Left lung (tissue), 4 donors: ENCODE measurements at regions not wholly inside any gene's neighbourhood (a gene's known extent, or its start where the extent isn't known, plus 50 kb on each side); places are given as distances from the start of the nearest gene placed in this dataset.

ENCODE experiments used
- ATAC-seq: fragments of 200-7000 bp; cut with Tn5 transposase; one replicate; pipeline ENCODE4 v1.9.1; 2020; ENCODE audit warnings: moderate library complexity
- DNase-seq, 4 donors: peaks; one replicate each; pipeline ENCODE4 v3.0.0-alpha.2; 2013 to 2020
- H3K27ac ChIP-seq, 2 donors: fragments of 200-600 bp; sonication (generic) in 1 of 2; one replicate each; pipeline versions ENCODE4 v1.5.0 to v1.8.0; 2020 to 2021
- H3K27me3 ChIP-seq, 2 donors: fragments of 200-600 bp; sonication (generic) in 1 of 2; one replicate each; pipeline versions ENCODE4 v1.5.0 to v1.8.0; 2020 to 2021
- H3K36me3 ChIP-seq, 2 donors: fragments of 200-600 bp; sonication (generic) in 1 of 2; one replicate each; pipeline versions ENCODE4 v1.5.0 to v1.8.0; 2020 to 2021
- H3K4me1 ChIP-seq, 2 donors: fragments of 200-600 bp; one replicate each; pipeline ENCODE4 v1.8.0; 2021
- H3K4me3 ChIP-seq, 2 donors: fragments of 200-600 bp; sonication (generic) in 1 of 2; one replicate each; pipeline versions ENCODE4 v1.5.0 to v1.8.0; 2020 to 2021; ENCODE audit warnings: mild to moderate bottlenecking in 1 of 2
- H3K9me3 ChIP-seq, 2 donors: fragments of 200-600 bp; sonication (generic) in 1 of 2; one replicate each; pipeline versions ENCODE4 v1.5.0 to v1.8.0; 2020 to 2021
- intact Hi-C, 2 donors: fragments of 100-400 bp; cut with DNase I; formaldehyde crosslinking; loops; one replicate each; pipeline versions ENCODE4 v1.11.2 to v1.14.2; 2022
- TF ChIP-seq, protein P1 (sequence below), 2 donors: fragments of 200-600 bp; sonication (generic) in 1 of 2; IDR thresholded peaks; one replicate each; pipeline versions ENCODE4 v1.5.0 to v1.8.0; 2021; ENCODE audit warnings: antibody characterized with exemption in 2 of 2
- donor health status: DM: no; HTN: yes; CAD: no.
- donor health status: DM: no; HTN: no; CAD: no.

DNA sequence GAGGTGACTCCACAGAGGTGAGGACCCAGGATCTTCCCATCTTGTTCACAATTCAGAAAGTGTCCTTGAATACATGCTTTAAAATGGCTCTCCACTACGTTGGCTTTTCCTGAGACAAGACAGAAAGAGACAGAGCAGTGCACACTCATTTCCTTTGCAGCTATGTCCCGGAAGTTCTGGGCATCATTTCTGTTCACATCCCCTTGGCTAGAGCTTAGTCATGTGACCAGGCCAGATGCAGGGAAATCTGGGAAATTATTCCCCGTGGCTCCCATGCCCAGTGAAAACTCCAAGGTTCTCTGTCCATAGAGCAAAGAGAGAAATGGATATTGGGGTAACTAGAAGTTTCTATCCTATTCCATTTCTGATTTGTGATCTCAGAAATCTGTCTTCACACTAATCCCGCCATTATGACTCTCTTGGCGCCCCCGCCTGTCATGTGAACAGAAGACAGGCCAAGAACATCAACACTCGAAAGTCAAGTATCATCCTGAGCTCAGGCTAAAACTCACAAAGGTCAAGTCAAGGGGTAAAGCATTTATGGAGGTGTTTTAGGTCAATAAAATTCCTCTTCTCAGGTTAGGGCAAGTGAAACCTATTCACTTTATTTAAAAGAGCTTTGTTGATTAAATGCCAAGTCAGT lies 251.4 kb upstream of the HABP2 start:
- H3K36me3 ChIP-seq: no peaks in the 10 kb centered on the region
- no peaks in the 10 kb centered on the region for H3K4me1 ChIP-seq
- no peaks in the 10 kb centered on the region for H3K27me3 ChIP-seq
- no peak overlapping the region for H3K27ac ChIP-seq
- DNase-seq: no peak
- peak; percentile 68 for ATAC-seq
- TF ChIP-seq, protein P1, sequence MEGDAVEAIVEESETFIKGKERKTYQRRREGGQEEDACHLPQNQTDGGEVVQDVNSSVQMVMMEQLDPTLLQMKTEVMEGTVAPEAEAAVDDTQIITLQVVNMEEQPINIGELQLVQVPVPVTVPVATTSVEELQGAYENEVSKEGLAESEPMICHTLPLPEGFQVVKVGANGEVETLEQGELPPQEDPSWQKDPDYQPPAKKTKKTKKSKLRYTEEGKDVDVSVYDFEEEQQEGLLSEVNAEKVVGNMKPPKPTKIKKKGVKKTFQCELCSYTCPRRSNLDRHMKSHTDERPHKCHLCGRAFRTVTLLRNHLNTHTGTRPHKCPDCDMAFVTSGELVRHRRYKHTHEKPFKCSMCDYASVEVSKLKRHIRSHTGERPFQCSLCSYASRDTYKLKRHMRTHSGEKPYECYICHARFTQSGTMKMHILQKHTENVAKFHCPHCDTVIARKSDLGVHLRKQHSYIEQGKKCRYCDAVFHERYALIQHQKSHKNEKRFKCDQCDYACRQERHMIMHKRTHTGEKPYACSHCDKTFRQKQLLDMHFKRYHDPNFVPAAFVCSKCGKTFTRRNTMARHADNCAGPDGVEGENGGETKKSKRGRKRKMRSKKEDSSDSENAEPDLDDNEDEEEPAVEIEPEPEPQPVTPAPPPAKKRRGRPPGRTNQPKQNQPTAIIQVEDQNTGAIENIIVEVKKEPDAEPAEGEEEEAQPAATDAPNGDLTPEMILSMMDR (IDR thresholded peaks at IDR 0.05): no peak
- intact Hi-C loops: no loop called here
- H3K4me3 ChIP-seq: no peak overlapping the region
- no peaks in the 10 kb centered on the region for H3K9me3 ChIP-seq

DNA sequence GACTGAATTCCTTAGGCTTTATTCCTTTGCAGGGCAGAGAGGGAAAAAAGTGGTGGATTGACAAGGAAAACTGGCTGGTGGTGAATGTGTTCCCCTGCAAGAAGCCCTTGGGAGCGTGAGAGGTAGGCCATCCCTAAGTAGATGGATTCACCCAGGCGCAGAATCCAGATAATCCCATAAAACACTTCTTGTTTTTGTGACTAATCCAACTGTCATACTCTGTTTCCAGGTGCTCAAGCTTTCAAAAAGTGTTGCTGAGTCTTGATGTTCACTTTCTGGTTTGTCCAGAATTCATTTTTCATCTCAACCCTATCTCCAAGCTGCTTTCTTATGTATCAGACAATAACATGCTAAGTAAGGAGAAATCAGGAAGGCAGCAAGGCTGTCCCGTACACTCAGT lies 250.8 kb upstream of the HABP2 start:
- intact Hi-C loops: no loop called here
- Histone ChIP-seq H3K36me3 (no peaks in the 10 kb centered on the region), H3K27ac (no peak overlapping the region), H3K4me1 (no peaks in the 10 kb centered on the region), H3K27me3 (no peaks in the 10 kb centered on the region), H3K9me3 (no peaks in the 10 kb centered on the region), H3K4me3 (no peak overlapping the region)
- ATAC-seq (no peak), DNase-seq (no peak)
- TF ChIP-seq, protein P1 (IDR thresholded peaks at IDR 0.05): no peak

GRCh38 chr10:113303544-113304146 lies 249.2 kb upstream of the HABP2 start:
- intact Hi-C loops: no loop called here
- Histone ChIP-seq H3K4me3 (no peak overlapping the region), H3K36me3 (no peaks in the 10 kb centered on the region), H3K27ac (no peak overlapping the region), H3K9me3 (no peaks in the 10 kb centered on the region), H3K27me3 (no peaks in the 10 kb centered on the region), H3K4me1 (no peaks in the 10 kb centered on the region)
- peak in 1 of 4 donors; percentile 24 for DNase-seq
- no peak for ATAC-seq
- TF ChIP-seq, protein P1 (IDR thresholded peaks at IDR 0.05): no peak

- H3K9me3 ChIP-seq: no peaks in the 10 kb centered on the region
- TF ChIP-seq, protein P1 (IDR thresholded peaks at IDR 0.05): no peak
- no peaks in the 10 kb centered on the region for H3K4me1 ChIP-seq
- intact Hi-C loops: no loop called here
- H3K27me3 ChIP-seq: no peaks in the 10 kb centered on the region
- H3K4me3 ChIP-seq: no peak overlapping the region
- no peak for DNase-seq
- H3K27ac ChIP-seq: no peak overlapping the region
- ATAC-seq: no peak
- H3K36me3 ChIP-seq: no peaks in the 10 kb centered on the region
Measured at GRCh38 chr10:113304726-113305125, 248.1 kb upstream of the HABP2 start.

GRCh38 chr10:113305871-113306270 lies 247.0 kb upstream of the HABP2 start:
- Histone ChIP-seq H3K4me1 (no peaks in the 10 kb centered on the region), H3K36me3 (no peaks in the 10 kb centered on the region), H3K27me3 (no peaks in the 10 kb centered on the region), H3K27ac (no peak overlapping the region), H3K9me3 (no peaks in the 10 kb centered on the region), H3K4me3 (no peak overlapping the region)
- TF ChIP-seq, protein P1 (IDR thresholded peaks at IDR 0.05): no peak
- ATAC-seq (no peak), DNase-seq (no peak)
- intact Hi-C loops: no loop called here
